ENCODE measurements at regions not wholly inside any gene's neighbourhood (a gene's known extent, or its start where the extent isn't known, plus 50 kb on each side); places are given as distances from the start of the nearest gene placed in this dataset.

GRCh38 chr11:19433791-19434190 is 193.0 kb upstream of the E2F8 start:
- no peak for TF ChIP-seq POLR2AphosphoS5 (IDR thresholded peaks at IDR 0.05; ENCODE audit: low read depth, low read length)
- no peak for TF ChIP-seq TAF1 (IDR thresholded peaks at IDR 0.05; ENCODE audit: borderline replicate concordance, insufficient read depth, low read length)

- TF ChIP-seq FOXP2 (optimal IDR thresholded peaks at IDR 0.05; ENCODE audit: borderline replicate concordance, extremely low read depth, extremely low read length, insufficient read depth): no peak
- TF ChIP-seq POLR2AphosphoS5 (IDR thresholded peaks at IDR 0.05; ENCODE audit: low read depth, low read length): no peak
- TF ChIP-seq TAF1 (IDR thresholded peaks at IDR 0.05; ENCODE audit: borderline replicate concordance, insufficient read depth, low read length): no peak
- TF ChIP-seq REST (IDR thresholded peaks at IDR 0.05; ENCODE audit: insufficient read depth in 1 of 2, low read depth in 2 of 2, low read length in 2 of 2): no peak
- TF ChIP-seq SIN3A (IDR thresholded peaks at IDR 0.05; ENCODE audit: borderline replicate concordance, insufficient read depth, low read length): no peak
Observed at GRCh38 chr11:19433367-19433766, 192.6 kb upstream of the E2F8 start.

- TF ChIP-seq TAF1 (IDR thresholded peaks at IDR 0.05; ENCODE audit: borderline replicate concordance, insufficient read depth, low read length): no peak
Observed at GRCh38 chr11:19432370-19433061, 191.8 kb upstream of the E2F8 start.

- TF ChIP-seq REST (IDR thresholded peaks at IDR 0.05; ENCODE audit: insufficient read depth in 1 of 2, low read depth in 2 of 2, low read length in 2 of 2) (no peak), FOXP2 (optimal IDR thresholded peaks at IDR 0.05; ENCODE audit: borderline replicate concordance, extremely low read depth, extremely low read length, insufficient read depth) (no peak), TAF1 (IDR thresholded peaks at IDR 0.05; ENCODE audit: borderline replicate concordance, insufficient read depth, low read length) (no peak), POLR2AphosphoS5 (IDR thresholded peaks at IDR 0.05; ENCODE audit: low read depth, low read length) (no peak), SIN3A (IDR thresholded peaks at IDR 0.05; ENCODE audit: borderline replicate concordance, insufficient read depth, low read length) (no peak)
Observed at GRCh38 chr11:19430754-19431398, 190.1 kb upstream of the E2F8 start.

GRCh38 chr11:19430346-19430745 is 189.6 kb upstream of the E2F8 start:
- TF ChIP-seq POLR2AphosphoS5 (IDR thresholded peaks at IDR 0.05; ENCODE audit: low read depth, low read length): no peak
- TF ChIP-seq FOXP2 (optimal IDR thresholded peaks at IDR 0.05; ENCODE audit: borderline replicate concordance, extremely low read depth, extremely low read length, insufficient read depth): no peak

GRCh38 chr11:19429108-19429760 is 188.5 kb upstream of the E2F8 start:
- no peak for TF ChIP-seq FOXP2 (optimal IDR thresholded peaks at IDR 0.05; ENCODE audit: borderline replicate concordance, extremely low read depth, extremely low read length, insufficient read depth)
- TF ChIP-seq REST (IDR thresholded peaks at IDR 0.05; ENCODE audit: insufficient read depth in 1 of 2, low read depth in 2 of 2, low read length in 2 of 2): no peak
- TF ChIP-seq POLR2AphosphoS5 (IDR thresholded peaks at IDR 0.05; ENCODE audit: low read depth, low read length): no peak
- no peak for TF ChIP-seq TAF1 (IDR thresholded peaks at IDR 0.05; ENCODE audit: borderline replicate concordance, insufficient read depth, low read length)
- TF ChIP-seq SIN3A (IDR thresholded peaks at IDR 0.05; ENCODE audit: borderline replicate concordance, insufficient read depth, low read length): no peak

Measured in PFSK-1 (cell line).